HL-60 (cell line): ENCODE measurements at regions not wholly inside any gene's neighbourhood (a gene's known extent, or its start where the extent isn't known, plus 50 kb on each side); places are given as distances from the start of the nearest gene placed in this dataset.

Experiments used
- GABPA ChIP-seq: IDR thresholded peaks from 2 replicates; pipeline ENCODE4 v1.6.1; 2012; ENCODE audit warnings: low read depth
- POLR2AphosphoS5 ChIP-seq: IDR thresholded peaks from 2 replicates; pipeline ENCODE4 v1.6.1; 2012; ENCODE audit warnings: low read depth
- REST ChIP-seq: IDR thresholded peaks from 2 replicates; pipeline ENCODE4 v1.6.1; 2012; ENCODE audit warnings: low read depth; ENCODE audit not compliant: insufficient replicate concordance
- SPI1 ChIP-seq: IDR thresholded peaks from 2 replicates; pipeline ENCODE4 v1.6.1; 2012; ENCODE audit warnings: low read depth, mild to moderate bottlenecking, borderline replicate concordance
- TF ChIP-seq, protein P1 (sequence below): IDR thresholded peaks from one replicate; pipeline ENCODE4 v1.5.1; 2011; ENCODE audit warnings: low read length, control low read depth, inconsistent platforms; ENCODE audit not compliant: insufficient read depth

- TF ChIP-seq, protein P1, sequence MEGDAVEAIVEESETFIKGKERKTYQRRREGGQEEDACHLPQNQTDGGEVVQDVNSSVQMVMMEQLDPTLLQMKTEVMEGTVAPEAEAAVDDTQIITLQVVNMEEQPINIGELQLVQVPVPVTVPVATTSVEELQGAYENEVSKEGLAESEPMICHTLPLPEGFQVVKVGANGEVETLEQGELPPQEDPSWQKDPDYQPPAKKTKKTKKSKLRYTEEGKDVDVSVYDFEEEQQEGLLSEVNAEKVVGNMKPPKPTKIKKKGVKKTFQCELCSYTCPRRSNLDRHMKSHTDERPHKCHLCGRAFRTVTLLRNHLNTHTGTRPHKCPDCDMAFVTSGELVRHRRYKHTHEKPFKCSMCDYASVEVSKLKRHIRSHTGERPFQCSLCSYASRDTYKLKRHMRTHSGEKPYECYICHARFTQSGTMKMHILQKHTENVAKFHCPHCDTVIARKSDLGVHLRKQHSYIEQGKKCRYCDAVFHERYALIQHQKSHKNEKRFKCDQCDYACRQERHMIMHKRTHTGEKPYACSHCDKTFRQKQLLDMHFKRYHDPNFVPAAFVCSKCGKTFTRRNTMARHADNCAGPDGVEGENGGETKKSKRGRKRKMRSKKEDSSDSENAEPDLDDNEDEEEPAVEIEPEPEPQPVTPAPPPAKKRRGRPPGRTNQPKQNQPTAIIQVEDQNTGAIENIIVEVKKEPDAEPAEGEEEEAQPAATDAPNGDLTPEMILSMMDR: no peak
- TF ChIP-seq POLR2AphosphoS5 (no peak), GABPA (no peak), SPI1 (no peak), REST (no peak)
Measured at GRCh38 chr13:62371737-62372136, 956.1 kb upstream of the PCDH20 start.
